Renal cortical epithelial cell (primary cell): ENCODE measurements at regions not wholly inside any gene's neighbourhood (a gene's known extent, or its start where the extent isn't known, plus 50 kb on each side); places are given as distances from the start of the nearest gene placed in this dataset.
"Not testable (repeated sequence)": the region's sequence is repeated elsewhere in the genome, so short reads cannot be mapped to it uniquely, and the experiment has no call there.

Source experiments
- DNase-seq: peaks from one replicate; pipeline ENCODE4 v3.0.0-alpha.2; 2011; ENCODE audit warnings: low read depth

- no peak for DNase-seq
Measured at GRCh38 chr3:124364317-124365020, 365.8 kb upstream of the UMPS start.

DNA sequence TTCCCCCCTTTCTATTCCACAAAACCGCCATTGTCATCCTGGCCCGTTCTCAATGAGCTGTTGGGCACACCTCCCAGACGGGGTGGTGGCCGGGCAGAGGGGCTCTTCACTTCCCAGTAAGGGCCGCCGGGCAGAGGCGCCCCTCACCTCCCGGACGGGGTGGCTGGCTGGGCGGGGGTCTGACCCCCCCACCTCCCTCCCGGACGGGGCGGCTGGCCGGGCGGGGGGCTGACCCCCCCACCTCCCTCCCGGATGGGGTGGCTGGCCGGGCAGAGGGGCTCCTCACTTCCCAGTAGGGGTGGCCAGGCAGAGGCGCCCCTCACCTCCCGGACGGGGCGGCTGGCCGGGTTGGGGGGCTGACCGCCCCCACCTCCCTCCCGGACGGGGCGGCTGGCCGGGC is 363.6 kb upstream of the UMPS start:
- not testable (repeated sequence) for DNase-seq

- DNase-seq, result no peak
Measured at GRCh38 chr3:124372775-124373174, 357.5 kb upstream of the UMPS start.

- DNase-seq, result no peak
Measured at GRCh38 chr3:124373524-124373923, 356.7 kb upstream of the UMPS start.

DNA sequence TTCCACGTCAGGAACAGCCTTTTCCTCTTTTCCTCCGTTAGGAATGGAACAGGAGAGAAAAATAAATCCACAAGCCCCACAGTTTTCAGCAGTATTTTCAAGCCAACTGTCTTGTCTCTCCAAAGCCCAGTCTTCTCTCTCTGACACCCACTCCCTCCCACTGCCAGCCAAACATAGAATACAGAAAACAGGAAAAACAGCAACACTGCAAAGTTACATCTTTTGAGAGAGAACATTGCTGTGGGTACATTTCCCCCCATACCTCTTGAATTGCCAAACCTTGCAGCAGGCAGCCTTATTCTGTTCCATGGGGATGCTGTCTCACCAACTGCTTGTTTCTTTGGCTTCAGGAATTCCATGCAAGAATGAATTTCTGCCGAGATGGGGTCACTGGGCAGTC is 355.7 kb upstream of the UMPS start:
- no peak for DNase-seq

- peak; percentile 36 for DNase-seq
Measured at GRCh38 chr3:124381575-124382333, 348.5 kb upstream of the UMPS start.

DNA sequence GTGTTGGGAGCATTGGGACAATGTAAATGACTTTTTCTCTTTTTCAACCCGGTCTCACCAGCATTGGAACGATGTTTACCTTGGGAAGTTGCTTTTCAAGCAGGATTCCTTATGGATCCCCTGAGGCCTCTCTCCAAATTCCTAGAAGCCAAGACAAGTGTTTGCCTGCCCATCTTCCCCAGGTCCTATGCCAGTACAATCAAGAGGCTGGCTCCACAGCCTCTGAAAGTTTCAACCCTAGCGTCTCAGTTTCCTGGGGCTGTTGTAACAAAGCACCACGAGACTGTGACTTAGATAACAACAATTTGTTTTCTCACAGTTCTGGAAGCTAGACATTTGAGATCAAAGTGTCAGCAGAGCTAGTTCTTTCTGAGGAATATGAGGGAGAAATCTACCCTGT is 347.2 kb upstream of the UMPS start:
- DNase-seq, result no peak

- no peak for DNase-seq
Measured at GRCh38 chr3:124383846-124384466, 346.3 kb upstream of the UMPS start.

- DNase-seq, result no peak
Measured at GRCh38 chr3:124384527-124384926, 345.7 kb upstream of the UMPS start.

DNA sequence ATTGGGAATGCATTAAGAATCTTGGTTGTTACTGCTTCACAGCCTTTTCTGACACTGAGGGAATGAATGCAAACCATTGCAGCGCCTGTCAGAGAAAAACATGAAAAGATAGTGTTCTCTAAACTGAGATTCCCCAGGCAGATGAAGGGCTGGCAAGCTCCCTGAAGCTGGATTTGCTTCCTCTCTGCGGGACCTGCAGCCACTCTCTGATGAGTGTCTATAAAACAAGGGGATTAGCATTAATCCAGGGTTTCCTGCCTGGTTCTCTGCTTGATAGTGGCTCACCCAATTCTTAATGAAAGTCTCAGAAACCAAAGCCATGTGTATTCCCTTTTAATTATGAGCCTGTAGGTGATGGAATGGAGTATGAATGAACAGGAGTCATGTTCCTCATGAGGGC is 344.3 kb upstream of the UMPS start:
- DNase-seq, result no peak

DNA sequence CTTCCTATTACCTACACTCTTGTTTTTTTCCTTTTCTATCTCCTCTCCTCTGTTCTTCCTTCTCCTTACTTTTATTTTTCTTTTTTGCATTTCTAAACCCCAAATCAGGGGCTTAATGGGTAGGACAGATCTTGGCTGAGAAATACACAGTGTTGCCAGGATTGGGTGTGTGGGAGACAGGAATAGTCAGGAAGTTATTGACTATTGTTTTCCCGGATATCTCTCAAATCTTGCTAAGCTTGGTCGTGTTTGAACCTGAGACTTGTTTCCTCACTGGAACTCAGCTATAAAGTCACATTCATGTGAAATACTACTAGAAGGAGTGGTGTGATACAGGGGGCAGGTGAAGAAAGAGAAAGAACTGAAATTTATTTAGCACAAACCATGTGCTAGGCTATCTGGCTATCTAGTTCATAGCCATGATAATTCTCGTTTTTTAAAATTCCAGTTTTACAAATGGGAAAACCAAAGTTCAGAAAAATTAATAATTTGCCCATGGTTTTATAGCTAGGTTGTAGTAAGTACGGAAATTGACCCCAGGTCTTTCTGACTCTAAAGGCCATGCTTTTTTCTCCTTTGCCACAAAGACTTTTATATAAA is 343.2 kb upstream of the UMPS start:
- no peak for DNase-seq

DNA sequence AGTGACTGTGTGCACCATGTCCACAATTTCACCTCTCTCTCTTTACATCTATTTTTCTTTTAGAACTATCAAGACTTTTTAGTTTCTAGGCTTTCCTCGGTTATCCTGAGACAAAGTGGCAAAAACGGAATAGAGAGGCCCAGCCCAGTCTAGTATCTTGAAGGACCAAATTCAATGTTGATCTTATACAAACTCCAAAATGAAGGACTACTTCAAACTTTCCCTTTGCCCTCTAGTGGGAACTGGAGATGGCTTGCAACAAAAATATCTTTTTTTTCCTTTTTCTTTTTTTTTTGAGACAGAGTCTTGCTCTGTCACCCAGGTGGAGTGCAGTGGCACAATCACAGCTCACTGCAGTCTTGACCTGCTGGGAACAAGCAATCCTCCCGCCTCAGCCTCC is 338.5 kb upstream of the UMPS start:
- no peak for DNase-seq

- no peak for DNase-seq
Measured at GRCh38 chr3:124393340-124393739, 336.9 kb upstream of the UMPS start.

- DNase-seq, result no peak
Measured at GRCh38 chr3:124395162-124395561, 335.1 kb upstream of the UMPS start.

DNA sequence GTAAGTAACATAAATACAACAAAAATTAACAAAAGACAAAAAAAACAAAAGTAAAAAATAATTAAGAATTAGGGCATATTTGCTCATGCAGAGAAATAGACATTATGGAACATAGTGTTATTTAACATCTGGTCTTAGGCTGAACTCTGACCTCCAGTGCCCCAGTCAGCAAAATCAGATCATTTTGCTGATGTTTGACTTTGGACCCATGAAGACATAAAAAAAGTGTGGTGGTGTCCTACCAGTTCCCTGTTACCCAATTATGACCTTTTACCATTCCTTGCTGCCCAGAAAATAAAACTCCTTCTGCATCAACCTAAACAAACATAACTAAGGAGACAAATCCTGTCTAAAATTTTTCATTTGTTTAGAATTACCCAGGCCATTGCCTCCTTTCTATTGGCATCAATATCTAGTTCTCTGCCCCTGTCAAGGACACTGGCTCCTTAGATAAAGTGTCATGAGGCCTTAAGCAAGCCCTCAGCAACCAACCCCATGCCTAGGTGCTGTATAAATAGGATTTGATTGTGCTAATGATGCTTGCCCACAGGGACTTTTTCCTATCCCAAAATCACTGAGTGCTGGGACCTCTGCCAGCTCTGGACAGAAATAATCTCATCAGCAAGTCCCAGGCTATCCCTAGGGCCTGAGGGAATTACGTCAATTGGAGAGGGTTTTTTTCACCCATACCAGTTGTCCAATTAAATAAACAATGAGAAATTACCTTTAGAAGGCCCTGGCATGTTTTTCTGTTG is 334.5 kb upstream of the UMPS start:
- DNase-seq, result no peak

- DNase-seq, result no peak
Measured at GRCh38 chr3:124396339-124396950, 333.8 kb upstream of the UMPS start.

DNA sequence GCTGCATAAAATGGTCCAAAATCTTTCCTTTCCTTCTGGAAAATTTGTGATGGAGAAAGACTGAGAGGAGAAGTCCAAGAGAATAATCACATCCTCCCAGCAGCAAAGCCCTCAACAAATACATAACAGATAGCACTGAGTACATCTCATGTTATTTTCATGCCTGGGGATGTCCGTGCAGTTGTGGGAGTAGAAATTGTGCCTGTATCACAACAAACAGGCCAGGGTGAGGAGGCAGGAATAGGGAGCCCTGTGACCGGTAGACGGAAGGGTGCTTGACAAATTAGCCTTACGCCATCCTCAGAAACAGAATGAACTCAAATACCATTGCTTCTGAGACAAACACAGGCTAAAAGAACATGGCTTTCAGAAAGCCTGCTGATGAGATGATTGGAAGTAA is 333.2 kb upstream of the UMPS start:
- no peak for DNase-seq

- DNase-seq, result no peak
Measured at GRCh38 chr3:124398594-124398993, 331.7 kb upstream of the UMPS start.

- peak; percentile 78 for DNase-seq
Measured at GRCh38 chr3:124401843-124402242, 328.4 kb upstream of the UMPS start.

DNA sequence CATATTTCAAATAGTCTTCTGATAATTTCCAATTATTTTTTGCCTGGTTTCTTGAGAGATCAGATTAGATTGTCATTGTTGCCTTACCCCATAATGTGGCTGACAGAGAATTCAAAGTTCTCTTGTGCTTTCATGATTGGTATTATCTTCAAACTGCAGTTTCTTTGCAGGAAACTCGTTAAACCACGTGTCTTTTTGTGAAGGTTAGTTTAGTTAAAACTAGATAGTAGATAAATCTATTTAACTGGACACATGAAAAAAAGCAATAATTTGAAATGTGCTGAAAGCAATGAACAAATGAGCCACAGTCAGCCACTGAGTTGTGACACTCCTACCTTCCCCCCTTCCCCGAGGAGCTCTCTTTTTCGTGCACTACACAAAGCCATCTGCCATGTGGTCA is 327.5 kb upstream of the UMPS start:
- no peak for DNase-seq

DNA sequence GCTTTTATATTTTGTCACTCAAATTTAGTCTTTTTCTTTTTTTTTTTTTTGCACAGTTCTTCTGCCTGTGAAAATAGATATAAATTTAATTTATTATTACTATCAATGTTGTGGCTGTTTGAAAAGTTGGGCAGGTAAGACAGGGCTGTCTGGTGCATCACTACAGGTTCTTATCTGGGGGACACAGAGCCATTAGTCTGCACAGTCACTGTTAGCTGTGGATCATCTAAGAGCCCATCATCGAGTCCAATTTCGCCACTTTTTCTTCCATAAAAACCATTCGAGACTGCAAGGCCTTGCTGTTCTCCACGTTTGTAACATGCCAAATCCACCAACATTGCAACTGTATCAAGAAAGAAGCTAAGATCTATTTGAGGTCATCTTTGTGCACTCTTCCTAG is 325.6 kb upstream of the UMPS start:
- DNase-seq, result no peak

- DNase-seq, result no peak
Measured at GRCh38 chr3:124407260-124407659, 323.0 kb upstream of the UMPS start.
